ENCODE measurements at regions not wholly inside any gene's neighbourhood (a gene's known extent, or its start where the extent isn't known, plus 50 kb on each side); places are given as distances from the start of the nearest gene placed in this dataset.

DNA sequence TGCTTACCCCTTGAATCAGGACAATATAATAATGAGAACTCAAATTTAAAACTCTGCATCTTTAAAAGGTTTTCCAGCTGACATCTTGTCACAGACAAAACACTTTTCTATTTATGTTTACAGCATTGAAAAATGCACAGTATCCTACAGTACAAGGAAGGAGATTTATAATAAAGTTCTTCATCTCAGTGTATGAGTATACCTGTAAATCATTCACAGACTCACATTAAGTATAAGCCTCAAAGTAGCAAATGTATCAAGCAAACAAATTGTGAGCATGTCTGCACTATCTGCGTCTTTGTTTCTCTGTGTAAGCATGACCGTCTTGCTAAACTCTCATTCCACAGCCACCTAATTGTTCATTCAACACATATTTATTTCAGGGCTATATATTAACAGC is 52.8 kb downstream of the PPP1R2C start:
- no peak overlapping the region for H3K4me2 ChIP-seq (ENCODE audit: insufficient read depth, low read length)
- H3K27me3 ChIP-seq (ENCODE audit: insufficient read depth, low read length): no peaks in the 10 kb centered on the region
- no peak overlapping the region for H3K27ac ChIP-seq (ENCODE audit: low read depth, low read length)
- no peaks in the 10 kb centered on the region for H4K20me1 ChIP-seq (ENCODE audit: insufficient read depth, low read length)
- H3K9me3 ChIP-seq (ENCODE audit: low read depth, low read length): no peaks in the 10 kb centered on the region
- TF ChIP-seq, protein P1, sequence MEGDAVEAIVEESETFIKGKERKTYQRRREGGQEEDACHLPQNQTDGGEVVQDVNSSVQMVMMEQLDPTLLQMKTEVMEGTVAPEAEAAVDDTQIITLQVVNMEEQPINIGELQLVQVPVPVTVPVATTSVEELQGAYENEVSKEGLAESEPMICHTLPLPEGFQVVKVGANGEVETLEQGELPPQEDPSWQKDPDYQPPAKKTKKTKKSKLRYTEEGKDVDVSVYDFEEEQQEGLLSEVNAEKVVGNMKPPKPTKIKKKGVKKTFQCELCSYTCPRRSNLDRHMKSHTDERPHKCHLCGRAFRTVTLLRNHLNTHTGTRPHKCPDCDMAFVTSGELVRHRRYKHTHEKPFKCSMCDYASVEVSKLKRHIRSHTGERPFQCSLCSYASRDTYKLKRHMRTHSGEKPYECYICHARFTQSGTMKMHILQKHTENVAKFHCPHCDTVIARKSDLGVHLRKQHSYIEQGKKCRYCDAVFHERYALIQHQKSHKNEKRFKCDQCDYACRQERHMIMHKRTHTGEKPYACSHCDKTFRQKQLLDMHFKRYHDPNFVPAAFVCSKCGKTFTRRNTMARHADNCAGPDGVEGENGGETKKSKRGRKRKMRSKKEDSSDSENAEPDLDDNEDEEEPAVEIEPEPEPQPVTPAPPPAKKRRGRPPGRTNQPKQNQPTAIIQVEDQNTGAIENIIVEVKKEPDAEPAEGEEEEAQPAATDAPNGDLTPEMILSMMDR (IDR thresholded peaks at IDR 0.05; ENCODE audit: extremely low read depth, low read depth, low read length): no peak
- no peaks in the 10 kb centered on the region for H3K79me2 ChIP-seq (ENCODE audit: insufficient read depth, low read length)
- no peaks in the 10 kb centered on the region for H3K4me1 ChIP-seq (ENCODE audit: insufficient read depth, low read length)
- no peak overlapping the region for H2AFZ ChIP-seq (ENCODE audit: low read length)
- no peaks in the 10 kb centered on the region for H3K36me3 ChIP-seq (ENCODE audit: insufficient read depth, low read length)
- H3K4me3 ChIP-seq (ENCODE audit: insufficient read depth, low read length): no peak overlapping the region
- DNase-seq (ENCODE audit: insufficient read length, low spot score, missing footprints): no peak

DNA sequence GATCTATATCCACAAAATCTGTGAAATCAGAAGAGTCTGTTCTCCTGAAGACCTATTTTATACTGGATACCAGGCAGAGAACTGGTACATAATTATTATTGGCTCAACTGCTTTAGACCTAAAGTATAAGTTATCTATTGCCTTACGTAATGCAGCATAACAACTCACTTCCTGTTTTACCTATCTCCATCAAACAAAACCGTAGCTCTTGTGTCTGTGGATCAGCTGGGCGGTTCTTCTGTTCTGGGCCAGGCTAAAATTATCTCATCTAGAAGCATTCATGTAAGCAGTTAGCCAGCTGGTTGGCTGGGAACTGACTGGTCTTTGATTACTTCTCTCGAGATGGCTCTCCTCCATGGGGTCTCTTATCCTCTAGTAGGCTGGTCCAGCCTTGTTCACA is 57.8 kb downstream of the PPP1R2C start:
- Histone ChIP-seq H3K36me3 (ENCODE audit: insufficient read depth, low read length) (no peaks in the 10 kb centered on the region), H3K4me3 (ENCODE audit: insufficient read depth, low read length) (no peak overlapping the region), H3K79me2 (ENCODE audit: insufficient read depth, low read length) (no peaks in the 10 kb centered on the region), H3K27ac (ENCODE audit: low read depth, low read length) (no peak overlapping the region), H3K27me3 (ENCODE audit: insufficient read depth, low read length) (no peaks in the 10 kb centered on the region), H4K20me1 (ENCODE audit: insufficient read depth, low read length) (no peaks in the 10 kb centered on the region), H2AFZ (ENCODE audit: low read length) (no peak overlapping the region), H3K4me1 (ENCODE audit: insufficient read depth, low read length) (no peaks in the 10 kb centered on the region), H3K9me3 (ENCODE audit: low read depth, low read length) (no peaks in the 10 kb centered on the region), H3K4me2 (ENCODE audit: insufficient read depth, low read length) (no peak overlapping the region)
- TF ChIP-seq, protein P1 (IDR thresholded peaks at IDR 0.05; ENCODE audit: extremely low read depth, low read depth, low read length): no peak
- DNase-seq (ENCODE audit: insufficient read length, low spot score, missing footprints): no peak

DNA sequence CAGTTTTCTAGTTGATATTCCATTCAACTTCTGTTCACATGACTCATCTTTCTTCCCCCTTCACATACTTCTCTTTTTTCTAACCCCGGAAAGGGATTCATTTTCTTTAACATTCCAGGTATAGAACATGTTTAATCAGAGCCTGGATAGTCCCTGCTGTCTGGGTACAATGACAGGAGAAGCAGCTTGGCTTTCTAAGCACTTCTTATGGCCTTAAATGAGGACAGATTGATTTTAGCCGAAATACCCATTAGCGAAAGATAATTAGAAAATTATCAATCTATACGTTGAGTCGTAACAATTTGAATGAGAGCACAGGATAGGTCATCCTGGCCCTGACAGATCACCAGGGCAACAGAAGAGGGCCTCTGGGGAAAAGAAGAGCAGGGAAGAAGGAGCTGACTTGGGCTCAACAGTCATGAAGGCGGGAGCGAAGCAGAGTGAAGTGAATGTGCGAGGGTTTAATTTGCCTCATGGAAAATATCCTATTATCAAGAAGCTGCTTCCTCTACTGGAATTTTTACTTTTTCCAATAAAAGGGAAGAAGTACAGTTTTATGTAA is 62.2 kb downstream of the PPP1R2C start:
- Histone ChIP-seq H3K9me3 (ENCODE audit: low read depth, low read length) (no peaks in the 10 kb centered on the region), H3K4me1 (ENCODE audit: insufficient read depth, low read length) (no peaks in the 10 kb centered on the region), H2AFZ (ENCODE audit: low read length) (no peak overlapping the region), H4K20me1 (ENCODE audit: insufficient read depth, low read length) (no peaks in the 10 kb centered on the region), H3K79me2 (ENCODE audit: insufficient read depth, low read length) (no peaks in the 10 kb centered on the region), H3K27ac (ENCODE audit: low read depth, low read length) (no peak overlapping the region), H3K4me3 (ENCODE audit: insufficient read depth, low read length) (no peak overlapping the region), H3K4me2 (ENCODE audit: insufficient read depth, low read length) (peak overlapping the region; percentile 57), H3K36me3 (ENCODE audit: insufficient read depth, low read length) (no peaks in the 10 kb centered on the region), H3K27me3 (ENCODE audit: insufficient read depth, low read length) (no peaks in the 10 kb centered on the region)
- TF ChIP-seq, protein P1 (IDR thresholded peaks at IDR 0.05; ENCODE audit: extremely low read depth, low read depth, low read length): no peak
- DNase-seq (ENCODE audit: insufficient read length, low spot score, missing footprints): no peak

DNA sequence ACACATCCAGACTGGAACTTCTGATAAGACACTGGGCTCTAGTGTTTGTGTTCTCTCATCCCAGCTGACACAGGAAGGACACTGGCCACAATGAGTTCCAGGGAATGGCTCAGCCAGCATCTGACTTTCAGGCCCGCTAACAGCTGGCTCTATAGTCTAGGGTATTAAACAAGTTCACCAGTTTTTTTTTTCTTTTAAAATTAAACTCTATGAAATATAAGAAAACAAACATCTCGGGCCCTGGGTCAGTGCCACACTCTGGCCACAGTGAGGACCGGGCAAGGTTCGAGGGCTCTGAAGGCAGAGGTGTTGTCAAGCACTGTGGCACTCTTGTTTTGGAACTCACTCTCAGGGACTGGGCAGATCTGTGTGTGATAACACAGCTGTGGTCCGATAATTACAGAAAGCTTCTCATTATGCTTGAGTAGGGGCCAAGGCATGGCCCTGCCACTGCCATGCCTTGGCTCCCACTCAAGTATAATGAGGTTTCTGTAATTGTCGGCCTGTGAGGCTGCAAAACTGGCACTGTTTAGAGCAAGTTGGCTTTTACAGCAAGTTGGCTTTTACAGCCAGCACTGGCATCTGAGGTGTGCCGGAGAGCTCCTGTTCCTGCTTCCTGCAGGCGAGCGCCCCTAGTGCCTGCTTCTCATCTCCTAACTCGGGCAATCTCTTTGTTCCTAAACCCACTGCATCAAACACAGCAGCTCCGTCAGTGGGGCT is 62.8 kb downstream of the PPP1R2C start:
- DNase-seq (ENCODE audit: insufficient read length, low spot score, missing footprints): no peak
- H4K20me1 ChIP-seq (ENCODE audit: insufficient read depth, low read length): no peaks in the 10 kb centered on the region
- H3K27me3 ChIP-seq (ENCODE audit: insufficient read depth, low read length): no peaks in the 10 kb centered on the region
- H3K79me2 ChIP-seq (ENCODE audit: insufficient read depth, low read length): no peaks in the 10 kb centered on the region
- H3K27ac ChIP-seq (ENCODE audit: low read depth, low read length): no peak overlapping the region
- no peaks in the 10 kb centered on the region for H3K36me3 ChIP-seq (ENCODE audit: insufficient read depth, low read length)
- peak overlapping the region; percentile 82 for H2AFZ ChIP-seq (ENCODE audit: low read length)
- TF ChIP-seq, protein P1 (IDR thresholded peaks at IDR 0.05; ENCODE audit: extremely low read depth, low read depth, low read length): peak; percentile 57
- no peaks in the 10 kb centered on the region for H3K9me3 ChIP-seq (ENCODE audit: low read depth, low read length)
- H3K4me1 ChIP-seq (ENCODE audit: insufficient read depth, low read length): no peaks in the 10 kb centered on the region
- peak overlapping the region; percentile 57 for H3K4me2 ChIP-seq (ENCODE audit: insufficient read depth, low read length)
- H3K4me3 ChIP-seq (ENCODE audit: insufficient read depth, low read length): no peak overlapping the region

Data from osteoblast (primary cell).